HG02884 (cell line): ENCODE measurements at regions not wholly inside any gene's neighbourhood (a gene's known extent, or its start where the extent isn't known, plus 50 kb on each side); places are given as distances from the start of the nearest gene placed in this dataset.
"Not testable (repeated sequence)": the region's sequence is repeated elsewhere in the genome, so short reads cannot be mapped to it uniquely, and the experiment has no call there.

ENCODE experiments used
- ATAC-seq: cut with Tn5 transposase; IDR thresholded peaks from one replicate; pipeline ENCODE4 v1.9.1; 2021; ENCODE audit warnings: mild to moderate bottlenecking, moderate library complexity; ENCODE audit not compliant: unreplicated experiment

- no peak for ATAC-seq
Observed at GRCh38 chr7:109879287-109879828, 1211.6 kb upstream of the LRRN3 start.

- no peak for ATAC-seq
Observed at GRCh38 chr7:109890622-109891021, 1200.3 kb upstream of the LRRN3 start.

- no peak for ATAC-seq
Observed at GRCh38 chr7:109893231-109893630, 1197.7 kb upstream of the LRRN3 start.

- no peak for ATAC-seq
Observed at GRCh38 chr7:109895536-109895935, 1195.4 kb upstream of the LRRN3 start.

GRCh38 chr7:109901926-109902325 lies 1189.0 kb upstream of the LRRN3 start:
- no peak for ATAC-seq

GRCh38 chr7:109905368-109906065 lies 1185.4 kb upstream of the LRRN3 start:
- not testable (repeated sequence) for ATAC-seq

- no peak for ATAC-seq
Observed at GRCh38 chr7:109915670-109916069, 1175.3 kb upstream of the LRRN3 start.

- ATAC-seq = no peak
Observed at GRCh38 chr7:109926738-109927137, 1164.2 kb upstream of the LRRN3 start.

- no peak for ATAC-seq
Observed at GRCh38 chr7:109930049-109930448, 1160.9 kb upstream of the LRRN3 start.

- no peak for ATAC-seq
Observed at GRCh38 chr7:109939207-109939606, 1151.7 kb upstream of the LRRN3 start.

- ATAC-seq = no peak
Observed at GRCh38 chr7:109945820-109946518, 1145.0 kb upstream of the LRRN3 start.

GRCh38 chr7:109950256-109950655 lies 1140.7 kb upstream of the LRRN3 start:
- ATAC-seq = no peak

GRCh38 chr7:109950821-109951564 lies 1139.9 kb upstream of the LRRN3 start:
- no peak for ATAC-seq

- no peak for ATAC-seq
Observed at GRCh38 chr7:109951565-109951928, 1139.4 kb upstream of the LRRN3 start.

GRCh38 chr7:109955986-109956385 lies 1134.9 kb upstream of the LRRN3 start:
- no peak for ATAC-seq

- ATAC-seq = no peak
Observed at GRCh38 chr7:109956916-109957315, 1134.0 kb upstream of the LRRN3 start.

GRCh38 chr7:109963741-109964140 lies 1127.2 kb upstream of the LRRN3 start:
- ATAC-seq = no peak

GRCh38 chr7:109964780-109965179 lies 1126.1 kb upstream of the LRRN3 start:
- no peak for ATAC-seq

- ATAC-seq = no peak
Observed at GRCh38 chr7:109967406-109967805, 1123.5 kb upstream of the LRRN3 start.

- ATAC-seq = no peak
Observed at GRCh38 chr7:109983618-109984017, 1107.3 kb upstream of the LRRN3 start.

- ATAC-seq = no peak
Observed at GRCh38 chr7:109984729-109985128, 1106.2 kb upstream of the LRRN3 start.

GRCh38 chr7:109986701-109987100 lies 1104.2 kb upstream of the LRRN3 start:
- no peak for ATAC-seq
